Keratinocyte (primary cell): ENCODE measurements at regions not wholly inside any gene's neighbourhood (a gene's known extent, or its start where the extent isn't known, plus 50 kb on each side); places are given as distances from the start of the nearest gene placed in this dataset.

Source experiments
- DNase-seq: peaks from one replicate; pipeline ENCODE4 v3.0.0-alpha.2; 2011; ENCODE audit warnings: low read depth, missing footprints, low spot score
- FAIRE-seq: peaks from 2 replicates; lab custom pipeline; 2011; peaks lifted over from hg19 to GRCh38; lab: Jason Lieb, UNC
- H2AFZ ChIP-seq: 2 replicates; pipeline ENCODE4 v1.6.0; 2012; ENCODE audit warnings: low read length, control low read depth, inconsistent platforms; ENCODE audit not compliant: control insufficient read depth
- H3K27ac ChIP-seq: 2 replicates; pipeline ENCODE4 v1.5.1; 2011; ENCODE audit warnings: low read length; ENCODE audit not compliant: control insufficient read depth, insufficient read depth
- H3K27me3 ChIP-seq: 3 replicates; pipeline ENCODE4 v1.6.0; 2011; ENCODE audit warnings: low read length; ENCODE audit not compliant: control insufficient read depth, insufficient read depth; ENCODE audit errors: extremely low read depth
- H3K36me3 ChIP-seq, 2 experiments: 2 replicates in 1 of 2; 3 replicates in 1 of 2; pipeline ENCODE4 v1.5.1; 2011; ENCODE audit warnings: low read length in 2 of 2, mild to moderate bottlenecking in 1 of 2; ENCODE audit not compliant: control insufficient read depth in 2 of 2, insufficient read depth in 2 of 2; ENCODE audit errors: extremely low read depth in 1 of 2
- H3K4me1 ChIP-seq: 3 replicates; pipeline ENCODE4 v1.5.1; 2011; ENCODE audit warnings: low read length; ENCODE audit not compliant: control insufficient read depth, insufficient read depth; ENCODE audit errors: extremely low read depth
- H3K4me2 ChIP-seq: 3 replicates; pipeline ENCODE4 v1.6.0; 2011; ENCODE audit warnings: low read depth, low read length; ENCODE audit not compliant: control insufficient read depth, insufficient read depth; ENCODE audit errors: extremely low read depth
- H3K4me3 ChIP-seq, 3 experiments: fragments of 200-600 bp in 1 of 3; sonication (generic) in 1 of 3; 2 replicates in 2 of 3; 3 replicates in 1 of 3; pipeline ENCODE4 v1.5.1; 2011 to 2016; ENCODE audit warnings: low read length in 3 of 3, mild to moderate bottlenecking in 3 of 3, control low read depth in 2 of 3, inconsistent platforms in 1 of 3, low read depth in 1 of 3, mixed read lengths in 1 of 3, mixed run types in 1 of 3, moderate library complexity in 1 of 3; ENCODE audit not compliant: control insufficient read depth in 2 of 3, insufficient read depth in 2 of 3; ENCODE audit errors: extremely low read depth in 1 of 3
- H3K79me2 ChIP-seq: 2 replicates; pipeline ENCODE4 v1.6.0; 2012; ENCODE audit warnings: low read length; ENCODE audit not compliant: control insufficient read depth, insufficient read depth
- H3K9ac ChIP-seq: 3 replicates; pipeline ENCODE4 v1.6.0; 2011; ENCODE audit warnings: low read length; ENCODE audit not compliant: control insufficient read depth, insufficient read depth; ENCODE audit errors: extremely low read depth
- H3K9me1 ChIP-seq: 3 replicates; pipeline ENCODE4 v1.6.0; 2011; ENCODE audit warnings: low read length; ENCODE audit not compliant: control insufficient read depth, insufficient read depth; ENCODE audit errors: extremely low read depth
- H3K9me3 ChIP-seq: 2 replicates; pipeline ENCODE4 v1.5.1; 2012; ENCODE audit warnings: low read depth, low read length; ENCODE audit not compliant: control insufficient read depth
- H4K20me1 ChIP-seq: 3 replicates; pipeline ENCODE4 v1.6.0; 2011; ENCODE audit warnings: low read length; ENCODE audit not compliant: control insufficient read depth, insufficient read depth; ENCODE audit errors: extremely low read depth
- EZH2 ChIP-seq: IDR thresholded peaks from one replicate; pipeline ENCODE4 v1.6.1; 2012; ENCODE audit warnings: inconsistent platforms, mild to moderate bottlenecking, low read length, moderate library complexity
- dilution Hi-C: fragments of 300-500 bp; cut with MboI; formaldehyde crosslinking; loops from one replicate; pipeline ENCODE4 v1.7.0; 2020; ENCODE audit warnings: low sequenced_read_pairs; ENCODE audit not compliant: extremely low pct_ligation_motif_present
- TF ChIP-seq, protein P1 (sequence below), 3 experiments: IDR thresholded peaks in 1 of 3; conservative IDR thresholded peaks in 1 of 3; optimal IDR thresholded peaks in 1 of 3; 2 replicates in 2 of 3; 3 replicates in 1 of 3; pipeline versions ENCODE3 to v1.5.1; 2011; ENCODE audit warnings: low read length in 3 of 3, mild to moderate bottlenecking in 3 of 3, moderate library complexity in 2 of 3, control low read depth in 1 of 3, inconsistent platforms in 1 of 3; ENCODE audit not compliant: insufficient read depth in 2 of 3; ENCODE audit errors: extremely low read depth in 1 of 3

DNA sequence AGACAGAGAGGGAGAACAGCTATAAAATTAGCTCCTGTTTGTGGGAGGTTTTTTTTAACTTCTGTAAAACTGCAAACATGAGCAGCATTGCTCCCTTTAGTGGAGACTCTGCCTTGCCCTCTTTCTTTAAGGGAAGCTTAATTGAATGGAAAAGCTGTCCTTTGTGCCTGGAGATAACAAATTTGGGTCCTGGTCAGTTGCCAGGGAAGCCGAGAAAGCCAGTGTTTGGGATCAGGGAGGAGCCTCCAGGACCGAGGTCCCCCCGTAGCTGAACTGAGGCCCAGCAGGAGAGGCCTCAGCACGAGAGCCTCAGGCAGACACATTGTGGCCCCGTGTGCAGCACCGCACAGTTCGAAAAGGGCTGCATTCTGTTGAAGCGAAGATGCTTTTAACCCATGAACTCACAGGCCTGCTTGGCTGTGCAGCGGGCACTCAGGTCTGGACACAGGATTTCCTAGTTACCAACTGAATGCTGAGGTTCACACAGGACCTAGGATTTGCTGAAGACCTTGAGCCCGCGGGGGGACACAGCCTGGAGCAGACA is 369.7 kb downstream of the DCDC2C start:
- Histone ChIP-seq H2AFZ (no peak overlapping the region), H3K4me1 (no peaks in the 10 kb centered on the region), H3K4me3 (no peak overlapping the region), H3K79me2 (no peaks in the 10 kb centered on the region), H3K27me3 (no peaks in the 10 kb centered on the region), H3K9me1 (no peaks in the 10 kb centered on the region), H3K9ac (no peak overlapping the region), H3K4me2 (no peak overlapping the region), H4K20me1 (no peaks in the 10 kb centered on the region), H3K36me3 (no peaks in the 10 kb centered on the region), H3K9me3 (peaks cover 4% of the 10 kb centered on the region), H3K27ac (no peak overlapping the region)
- dilution Hi-C loops, result no loop called here
- no peak for TF ChIP-seq EZH2
- DNase-seq (no peak), FAIRE-seq (no peak)

DNA sequence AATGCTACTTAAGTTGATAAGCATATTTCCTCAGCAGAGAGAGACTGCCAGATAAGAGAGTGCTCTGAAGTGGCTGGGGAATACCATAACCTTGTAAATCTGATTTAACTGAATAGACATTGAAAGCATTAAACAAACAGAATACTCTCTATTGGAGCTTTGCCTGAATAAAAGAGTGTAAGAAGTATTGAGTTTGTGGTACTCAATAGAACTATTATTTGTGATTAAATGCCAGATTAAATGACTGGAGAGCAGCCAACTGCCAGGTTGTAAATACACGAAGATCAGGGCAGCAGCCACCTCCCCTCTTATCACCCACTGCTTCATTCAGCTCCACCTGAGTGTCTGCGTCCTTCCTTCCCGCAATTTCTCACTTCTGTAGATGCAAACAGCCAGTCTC is 373.6 kb downstream of the DCDC2C start:
- H3K27me3 ChIP-seq, result no peaks in the 10 kb centered on the region
- no peaks in the 10 kb centered on the region for H3K79me2 ChIP-seq
- no peak overlapping the region for H3K4me2 ChIP-seq
- DNase-seq (no peak), FAIRE-seq (no peak)
- H3K27ac ChIP-seq, result no peak overlapping the region
- H3K9me1 ChIP-seq, result no peaks in the 10 kb centered on the region
- peaks cover 4% of the 10 kb centered on the region for H3K9me3 ChIP-seq
- dilution Hi-C loops, result no loop called here
- no peak for TF ChIP-seq EZH2
- TF ChIP-seq, protein P1, sequence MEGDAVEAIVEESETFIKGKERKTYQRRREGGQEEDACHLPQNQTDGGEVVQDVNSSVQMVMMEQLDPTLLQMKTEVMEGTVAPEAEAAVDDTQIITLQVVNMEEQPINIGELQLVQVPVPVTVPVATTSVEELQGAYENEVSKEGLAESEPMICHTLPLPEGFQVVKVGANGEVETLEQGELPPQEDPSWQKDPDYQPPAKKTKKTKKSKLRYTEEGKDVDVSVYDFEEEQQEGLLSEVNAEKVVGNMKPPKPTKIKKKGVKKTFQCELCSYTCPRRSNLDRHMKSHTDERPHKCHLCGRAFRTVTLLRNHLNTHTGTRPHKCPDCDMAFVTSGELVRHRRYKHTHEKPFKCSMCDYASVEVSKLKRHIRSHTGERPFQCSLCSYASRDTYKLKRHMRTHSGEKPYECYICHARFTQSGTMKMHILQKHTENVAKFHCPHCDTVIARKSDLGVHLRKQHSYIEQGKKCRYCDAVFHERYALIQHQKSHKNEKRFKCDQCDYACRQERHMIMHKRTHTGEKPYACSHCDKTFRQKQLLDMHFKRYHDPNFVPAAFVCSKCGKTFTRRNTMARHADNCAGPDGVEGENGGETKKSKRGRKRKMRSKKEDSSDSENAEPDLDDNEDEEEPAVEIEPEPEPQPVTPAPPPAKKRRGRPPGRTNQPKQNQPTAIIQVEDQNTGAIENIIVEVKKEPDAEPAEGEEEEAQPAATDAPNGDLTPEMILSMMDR (optimal IDR thresholded peaks at IDR 0.05 in 1 of 3, IDR thresholded peaks at IDR 0.05 in 1 of 3, conservative IDR thresholded peaks at IDR 0.05 in 1 of 3; ENCODE audit: extremely low read depth in 1 of 3, insufficient read depth in 2 of 3, low read length in 3 of 3), result no peak
- no peak overlapping the region for H3K4me3 ChIP-seq
- no peak overlapping the region for H3K9ac ChIP-seq
- H2AFZ ChIP-seq, result no peak overlapping the region
- no peaks in the 10 kb centered on the region for H3K4me1 ChIP-seq
- H4K20me1 ChIP-seq, result no peaks in the 10 kb centered on the region
- H3K36me3 ChIP-seq, result no peaks in the 10 kb centered on the region

DNA sequence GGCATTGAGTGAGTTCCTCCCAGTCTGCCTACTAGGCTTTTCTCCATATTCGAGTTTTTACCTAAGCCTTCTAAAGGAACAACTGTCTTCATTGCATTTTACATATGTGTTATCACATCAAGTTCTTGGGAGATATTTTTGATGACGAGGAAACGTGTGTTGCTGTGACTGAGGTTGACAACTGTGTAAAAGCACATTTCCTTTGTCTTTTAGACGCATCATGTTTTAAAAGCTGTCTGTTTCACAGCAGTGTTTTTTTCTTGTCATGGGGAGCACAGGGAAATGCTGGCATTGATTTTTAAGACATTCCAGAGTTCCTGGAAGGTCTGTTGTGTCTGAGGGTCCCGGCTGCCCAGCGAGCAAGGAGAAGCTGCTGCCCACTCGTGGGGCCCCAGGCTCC is 381.8 kb downstream of the DCDC2C start:
- no peak overlapping the region for H3K27ac ChIP-seq
- no peaks in the 10 kb centered on the region for H3K36me3 ChIP-seq
- H3K9me1 ChIP-seq, result no peaks in the 10 kb centered on the region
- H3K4me1 ChIP-seq, result no peaks in the 10 kb centered on the region
- H2AFZ ChIP-seq, result no peak overlapping the region
- no peaks in the 10 kb centered on the region for H4K20me1 ChIP-seq
- FAIRE-seq (no peak), DNase-seq (no peak)
- no peaks in the 10 kb centered on the region for H3K79me2 ChIP-seq
- no peak overlapping the region for H3K4me3 ChIP-seq
- H3K9ac ChIP-seq, result no peak overlapping the region
- TF ChIP-seq EZH2, result no peak
- TF ChIP-seq, protein P1 (optimal IDR thresholded peaks at IDR 0.05 in 1 of 3, IDR thresholded peaks at IDR 0.05 in 1 of 3, conservative IDR thresholded peaks at IDR 0.05 in 1 of 3; ENCODE audit: extremely low read depth in 1 of 3, insufficient read depth in 2 of 3, low read length in 3 of 3), result no peak
- H3K4me2 ChIP-seq, result no peak overlapping the region
- no peaks in the 10 kb centered on the region for H3K27me3 ChIP-seq
- peaks cover 4% of the 10 kb centered on the region for H3K9me3 ChIP-seq
- dilution Hi-C loops, result no loop called here
